ENCODE measurements at regions not wholly inside any gene's neighbourhood (a gene's known extent, or its start where the extent isn't known, plus 50 kb on each side); places are given as distances from the start of the nearest gene placed in this dataset.
"Not testable (repeated sequence)": the region's sequence is repeated elsewhere in the genome, so short reads cannot be mapped to it uniquely, and the experiment has no call there.

GRCh38 chr1:96220651-96221050 is 500.9 kb upstream of the PTBP2 start:
- no peaks in the 10 kb centered on the region for H3K9me3 Mint-ChIP-seq

GRCh38 chr1:96222701-96223100 is 498.9 kb upstream of the PTBP2 start:
- Mint-ChIP-seq H3K36me3 (no peaks in the 10 kb centered on the region), H3K4me3 (no peak overlapping the region), H3K9me3 (no peaks in the 10 kb centered on the region), H3K27ac (no peak overlapping the region), H3K4me1 (no peaks in the 10 kb centered on the region), H3K27me3 (no peaks in the 10 kb centered on the region)
- no peak for DNase-seq

More at GRCh38 chr1:96220651-96221050, 500.9 kb upstream of the PTBP2 start:
- H3K27me3 Mint-ChIP-seq, result no peaks in the 10 kb centered on the region
- DNase-seq, result no peak
- H3K4me3 Mint-ChIP-seq, result no peak overlapping the region
- no peak overlapping the region for H3K27ac Mint-ChIP-seq
- H3K4me1 Mint-ChIP-seq, result no peaks in the 10 kb centered on the region
- no peaks in the 10 kb centered on the region for H3K36me3 Mint-ChIP-seq

- H3K9me3 Mint-ChIP-seq, H3K27ac Mint-ChIP-seq, H3K27me3 Mint-ChIP-seq, H3K4me3 Mint-ChIP-seq, H3K36me3 Mint-ChIP-seq, DNase-seq, H3K4me1 Mint-ChIP-seq: not testable (repeated sequence)
These were observed 497.4 kb upstream of the PTBP2 start for GRCh38 chr1:96224229-96224628.

DNA sequence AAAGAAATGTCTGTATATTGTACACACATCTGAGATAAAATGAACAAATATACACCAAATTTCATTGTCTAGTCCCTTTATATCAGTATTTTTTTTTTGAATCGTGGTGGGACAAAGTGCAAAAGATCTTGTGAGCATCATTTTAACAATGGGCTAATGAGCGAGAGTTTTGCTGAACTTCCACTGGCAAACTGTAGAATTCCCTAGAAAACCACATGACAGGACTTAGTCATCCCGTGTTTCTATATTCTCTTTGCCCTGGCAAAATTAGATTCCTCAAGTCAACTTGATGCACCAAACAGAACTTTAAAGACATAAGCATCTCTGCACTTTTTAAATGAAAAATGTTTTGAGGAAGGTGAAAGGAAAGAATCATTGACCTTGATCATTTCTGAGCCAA is 488.2 kb upstream of the PTBP2 start:
- Mint-ChIP-seq H3K4me1 (no peaks in the 10 kb centered on the region), H3K9me3 (no peaks in the 10 kb centered on the region), H3K4me3 (no peak overlapping the region), H3K36me3 (no peaks in the 10 kb centered on the region), H3K27ac (no peak overlapping the region), H3K27me3 (no peaks in the 10 kb centered on the region)
- no peak for DNase-seq

- Mint-ChIP-seq H3K4me1 (no peaks in the 10 kb centered on the region), H3K27me3 (no peaks in the 10 kb centered on the region), H3K36me3 (no peaks in the 10 kb centered on the region), H3K4me3 (no peak overlapping the region), H3K27ac (no peak overlapping the region), H3K9me3 (no peaks in the 10 kb centered on the region)
- DNase-seq, result no peak
These were observed 487.3 kb upstream of the PTBP2 start for GRCh38 chr1:96234299-96234698.

DNA sequence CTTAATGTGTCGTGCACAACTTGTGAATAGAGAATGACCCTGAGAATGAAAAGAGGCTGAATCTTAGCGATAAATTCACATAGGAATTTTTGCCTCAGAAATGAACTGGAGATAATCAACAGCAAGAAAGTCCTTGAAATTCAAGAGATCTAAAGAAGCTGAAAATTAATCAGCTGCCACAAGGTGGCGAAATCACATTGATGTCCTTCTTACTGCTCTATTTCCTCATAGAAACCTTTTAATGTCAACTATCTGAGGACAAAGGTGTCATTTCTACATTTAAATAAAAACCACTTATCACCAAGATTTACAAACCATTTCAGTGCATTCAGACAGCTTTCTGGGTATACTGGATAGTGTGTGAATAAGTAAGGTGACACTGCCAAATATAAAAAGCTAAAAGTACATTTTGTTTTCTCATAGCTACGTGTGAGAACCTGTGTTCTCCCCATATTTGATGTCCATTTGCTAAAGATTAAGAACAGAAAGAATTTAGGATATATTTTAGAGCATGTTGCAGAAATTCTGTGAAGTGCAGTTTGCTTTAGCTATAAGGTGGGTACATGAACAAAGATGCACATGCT is 485.3 kb upstream of the PTBP2 start:
- no peaks in the 10 kb centered on the region for H3K27me3 Mint-ChIP-seq
- no peaks in the 10 kb centered on the region for H3K36me3 Mint-ChIP-seq
- H3K9me3 Mint-ChIP-seq, result no peaks in the 10 kb centered on the region
- H3K4me3 Mint-ChIP-seq, result no peak overlapping the region
- H3K27ac Mint-ChIP-seq, result no peak overlapping the region
- no peak for DNase-seq
- H3K4me1 Mint-ChIP-seq, result no peaks in the 10 kb centered on the region

- Mint-ChIP-seq H3K4me1 (no peaks in the 10 kb centered on the region), H3K27ac (no peak overlapping the region), H3K36me3 (no peaks in the 10 kb centered on the region), H3K9me3 (no peaks in the 10 kb centered on the region), H3K27me3 (no peaks in the 10 kb centered on the region), H3K4me3 (no peak overlapping the region)
- DNase-seq, result no peak
These were observed 483.2 kb upstream of the PTBP2 start for GRCh38 chr1:96238426-96238825.

DNA sequence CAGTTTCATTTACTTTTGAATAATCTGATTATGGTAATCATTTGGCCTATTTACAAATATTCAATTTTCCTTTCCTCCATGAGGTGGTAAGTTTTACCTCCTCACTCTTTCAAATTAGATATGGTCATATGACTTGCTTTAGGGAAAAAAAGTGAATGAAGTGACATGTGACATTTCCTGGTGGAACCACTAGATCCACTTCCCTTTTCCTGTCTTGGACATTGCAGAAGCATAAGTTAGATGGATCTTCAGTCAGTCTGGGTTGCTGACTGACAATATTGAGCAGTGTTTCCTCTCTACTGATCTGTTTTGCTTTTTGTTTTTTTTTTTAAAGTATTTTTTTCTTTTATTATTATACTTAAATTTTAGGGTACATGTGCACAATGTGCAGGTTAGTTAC is 481.1 kb upstream of the PTBP2 start:
- H3K36me3 Mint-ChIP-seq, result no peaks in the 10 kb centered on the region
- no peaks in the 10 kb centered on the region for H3K27me3 Mint-ChIP-seq
- no peak overlapping the region for H3K4me3 Mint-ChIP-seq
- no peaks in the 10 kb centered on the region for H3K9me3 Mint-ChIP-seq
- H3K27ac Mint-ChIP-seq, result no peak overlapping the region
- DNase-seq, result no peak
- no peaks in the 10 kb centered on the region for H3K4me1 Mint-ChIP-seq

DNA sequence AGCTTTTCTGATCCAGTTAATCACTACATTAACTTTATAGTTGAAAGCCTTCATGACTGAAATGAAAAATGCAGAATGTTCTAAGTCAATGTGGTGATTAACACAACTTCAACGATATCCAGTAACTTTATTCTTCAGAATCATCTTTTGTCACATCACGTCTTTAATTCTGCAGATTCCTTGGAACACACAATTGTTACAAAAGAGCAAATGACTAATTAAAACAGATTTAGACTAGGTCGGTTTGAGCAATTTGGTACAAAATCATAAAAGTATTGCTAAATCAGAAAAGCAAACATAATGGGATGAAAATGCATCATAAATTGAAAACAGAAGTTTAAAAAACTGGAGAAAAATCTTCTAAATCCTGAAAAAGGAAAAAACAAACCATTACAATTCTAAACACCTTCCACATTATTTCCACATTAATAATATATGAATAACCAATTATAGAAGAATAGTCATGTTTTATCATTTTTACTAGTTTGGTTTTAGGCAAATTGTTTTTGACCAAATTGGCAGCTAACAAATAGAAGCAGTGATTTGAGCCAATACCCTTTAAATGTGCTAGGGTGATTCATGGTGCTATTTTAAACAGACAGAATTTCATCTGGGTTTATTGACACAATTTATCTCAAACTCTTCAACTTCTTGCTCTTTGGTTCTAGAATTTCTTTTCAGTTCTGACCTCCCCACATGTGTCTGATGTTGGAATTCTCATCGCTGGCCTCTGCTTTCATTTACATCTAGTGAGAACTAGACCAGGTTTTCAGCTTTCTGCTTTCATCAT is 468.1 kb upstream of the PTBP2 start:
- Mint-ChIP-seq H3K4me3 (no peak overlapping the region), H3K36me3 (no peaks in the 10 kb centered on the region), H3K4me1 (no peaks in the 10 kb centered on the region), H3K27me3 (no peaks in the 10 kb centered on the region), H3K9me3 (no peaks in the 10 kb centered on the region), H3K27ac (no peak overlapping the region)
- no peak for DNase-seq

GRCh38 chr1:96256130-96256790 is 465.3 kb upstream of the PTBP2 start:
- Mint-ChIP-seq H3K27ac (no peak overlapping the region), H3K4me1 (no peaks in the 10 kb centered on the region), H3K9me3 (no peaks in the 10 kb centered on the region), H3K36me3 (no peaks in the 10 kb centered on the region), H3K4me3 (no peak overlapping the region), H3K27me3 (no peaks in the 10 kb centered on the region)
- no peak for DNase-seq

- Mint-ChIP-seq H3K36me3 (no peaks in the 10 kb centered on the region), H3K9me3 (peaks cover 1% of the 10 kb centered on the region), H3K27me3 (no peaks in the 10 kb centered on the region), H3K27ac (no peak overlapping the region), H3K4me1 (no peaks in the 10 kb centered on the region), H3K4me3 (no peak overlapping the region)
- no peak for DNase-seq
These were observed 462.2 kb upstream of the PTBP2 start for GRCh38 chr1:96259399-96259798.

GRCh38 chr1:96281491-96281890 is 440.1 kb upstream of the PTBP2 start:
- Mint-ChIP-seq H3K27ac (no peak overlapping the region), H3K9me3 (peaks cover 21% of the 10 kb centered on the region), H3K4me3 (no peak overlapping the region), H3K27me3 (no peaks in the 10 kb centered on the region), H3K36me3 (no peaks in the 10 kb centered on the region), H3K4me1 (no peaks in the 10 kb centered on the region)
- no peak for DNase-seq

GRCh38 chr1:96290033-96290432 is 431.6 kb upstream of the PTBP2 start:
- Mint-ChIP-seq H3K36me3 (no peaks in the 10 kb centered on the region), H3K9me3 (peaks cover 27% of the 10 kb centered on the region), H3K27ac (no peak overlapping the region), H3K27me3 (no peaks in the 10 kb centered on the region), H3K4me1 (no peaks in the 10 kb centered on the region), H3K4me3 (no peak overlapping the region)
- DNase-seq, result no peak

- H3K27me3 Mint-ChIP-seq, result no peaks in the 10 kb centered on the region
- no peaks in the 10 kb centered on the region for H3K4me1 Mint-ChIP-seq
- H3K36me3 Mint-ChIP-seq, result no peaks in the 10 kb centered on the region
- H3K9me3 Mint-ChIP-seq, result peaks cover 27% of the 10 kb centered on the region
- H3K4me3 Mint-ChIP-seq, result no peak overlapping the region
- no peak for DNase-seq
- no peak overlapping the region for H3K27ac Mint-ChIP-seq
These were observed 430.8 kb upstream of the PTBP2 start for GRCh38 chr1:96290801-96291200.

- Mint-ChIP-seq H3K4me1 (no peaks in the 10 kb centered on the region), H3K9me3 (peaks cover 21% of the 10 kb centered on the region), H3K4me3 (no peak overlapping the region), H3K27me3 (no peaks in the 10 kb centered on the region), H3K36me3 (no peaks in the 10 kb centered on the region), H3K27ac (no peak overlapping the region)
- no peak for DNase-seq
These were observed 430.1 kb upstream of the PTBP2 start for GRCh38 chr1:96291468-96291867.

- no peak for DNase-seq
- Mint-ChIP-seq H3K4me1 (no peaks in the 10 kb centered on the region), H3K27me3 (no peaks in the 10 kb centered on the region), H3K27ac (no peak overlapping the region), H3K4me3 (no peak overlapping the region), H3K9me3 (peaks cover 15% of the 10 kb centered on the region), H3K36me3 (no peaks in the 10 kb centered on the region)
These were observed 429.4 kb upstream of the PTBP2 start for GRCh38 chr1:96292141-96292540.
